Glutamatergic neuron (in vitro differentiated cells): ENCODE measurements at regions not wholly inside any gene's neighbourhood (a gene's known extent, or its start where the extent isn't known, plus 50 kb on each side); places are given as distances from the start of the nearest gene placed in this dataset.
"Not testable (repeated sequence)": the region's sequence is repeated elsewhere in the genome, so short reads cannot be mapped to it uniquely, and the experiment has no call there.

Source experiments
- DNase-seq: peaks from one replicate; pipeline ENCODE4 v3.0.0; 2022
- H3K27ac Mint-ChIP-seq: one replicate; pipeline ENCODE4 v1.8.0; 2020; ENCODE audit warnings: mild to moderate bottlenecking, mixed read lengths, inconsistent platforms; ENCODE audit not compliant: unreplicated experiment
- H3K27me3 Mint-ChIP-seq: one replicate; pipeline ENCODE4 v1.8.0; 2020; ENCODE audit warnings: mild to moderate bottlenecking, moderate library complexity, mixed read lengths, inconsistent platforms; ENCODE audit not compliant: unreplicated experiment
- H3K36me3 Mint-ChIP-seq: one replicate; pipeline ENCODE4 v1.8.0; 2020; ENCODE audit warnings: mild to moderate bottlenecking, mixed read lengths, inconsistent platforms; ENCODE audit not compliant: unreplicated experiment
- H3K4me1 Mint-ChIP-seq: one replicate; pipeline ENCODE4 v1.8.0; 2020; ENCODE audit warnings: mild to moderate bottlenecking, low read depth, mixed read lengths, inconsistent platforms; ENCODE audit not compliant: unreplicated experiment
- H3K4me3 Mint-ChIP-seq: one replicate; pipeline ENCODE4 v1.8.0; 2020; ENCODE audit warnings: mild to moderate bottlenecking, mixed read lengths, inconsistent platforms; ENCODE audit not compliant: unreplicated experiment
- H3K9me3 Mint-ChIP-seq: one replicate; pipeline ENCODE4 v1.8.0; 2020; ENCODE audit warnings: mild to moderate bottlenecking, moderate library complexity, mixed read lengths, inconsistent platforms; ENCODE audit not compliant: unreplicated experiment
- TF ChIP-seq, protein P1 (sequence below): fragments of 200-600 bp; sonication (generic); IDR thresholded peaks from one replicate; pipeline ENCODE4 v1.5.0; 2021; ENCODE audit not compliant: partially characterized antibody, unreplicated experiment

DNA sequence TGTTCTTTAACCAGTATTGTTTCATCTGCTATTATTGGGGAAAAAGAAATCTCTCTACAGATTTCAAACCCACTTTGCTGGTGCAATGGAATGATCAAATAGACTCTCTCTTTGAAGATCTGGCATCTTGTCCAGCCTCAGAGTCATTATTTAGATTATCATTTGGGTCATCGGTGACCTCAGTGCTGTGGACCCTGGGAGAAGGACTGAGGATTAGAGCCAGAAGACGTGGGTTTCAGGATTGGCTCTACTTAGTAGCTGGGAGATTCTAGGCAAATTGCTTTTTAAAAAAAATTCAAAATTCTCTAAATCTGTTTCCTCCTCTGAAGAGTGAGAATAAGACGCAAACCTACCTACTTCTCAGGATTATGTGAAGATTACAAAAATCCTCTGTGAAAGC is 107.6 kb upstream of the CTAGE1 start:
- TF ChIP-seq, protein P1, sequence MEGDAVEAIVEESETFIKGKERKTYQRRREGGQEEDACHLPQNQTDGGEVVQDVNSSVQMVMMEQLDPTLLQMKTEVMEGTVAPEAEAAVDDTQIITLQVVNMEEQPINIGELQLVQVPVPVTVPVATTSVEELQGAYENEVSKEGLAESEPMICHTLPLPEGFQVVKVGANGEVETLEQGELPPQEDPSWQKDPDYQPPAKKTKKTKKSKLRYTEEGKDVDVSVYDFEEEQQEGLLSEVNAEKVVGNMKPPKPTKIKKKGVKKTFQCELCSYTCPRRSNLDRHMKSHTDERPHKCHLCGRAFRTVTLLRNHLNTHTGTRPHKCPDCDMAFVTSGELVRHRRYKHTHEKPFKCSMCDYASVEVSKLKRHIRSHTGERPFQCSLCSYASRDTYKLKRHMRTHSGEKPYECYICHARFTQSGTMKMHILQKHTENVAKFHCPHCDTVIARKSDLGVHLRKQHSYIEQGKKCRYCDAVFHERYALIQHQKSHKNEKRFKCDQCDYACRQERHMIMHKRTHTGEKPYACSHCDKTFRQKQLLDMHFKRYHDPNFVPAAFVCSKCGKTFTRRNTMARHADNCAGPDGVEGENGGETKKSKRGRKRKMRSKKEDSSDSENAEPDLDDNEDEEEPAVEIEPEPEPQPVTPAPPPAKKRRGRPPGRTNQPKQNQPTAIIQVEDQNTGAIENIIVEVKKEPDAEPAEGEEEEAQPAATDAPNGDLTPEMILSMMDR = no peak
- Mint-ChIP-seq H3K36me3 (no peaks in the 10 kb centered on the region), H3K4me3 (no peak overlapping the region), H3K4me1 (peaks cover 2% of the 10 kb centered on the region), H3K27me3 (peaks cover 7% of the 10 kb centered on the region), H3K27ac (no peak overlapping the region), H3K9me3 (peaks cover 2% of the 10 kb centered on the region)
- DNase-seq = no peak

DNA sequence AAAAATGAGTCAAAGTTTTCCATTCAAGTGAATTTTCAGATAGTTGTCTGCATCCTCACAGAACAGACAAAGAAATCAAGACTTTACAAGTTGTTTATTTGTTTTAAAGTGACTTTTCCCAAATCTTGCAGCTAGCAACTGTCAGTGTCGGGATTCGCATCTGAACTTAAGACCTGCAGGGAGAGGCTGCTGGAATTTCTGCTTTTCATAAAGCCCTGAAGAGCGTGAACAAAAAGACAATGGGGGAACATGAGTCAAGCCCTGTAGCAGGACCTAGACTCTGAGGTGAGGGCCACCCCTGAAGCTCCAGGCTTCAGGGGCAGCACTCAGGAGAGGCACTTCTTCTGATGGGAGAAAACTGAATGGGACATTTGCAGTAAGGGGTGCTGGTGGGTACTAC is 108.2 kb upstream of the CTAGE1 start:
- DNase-seq = no peak
- Mint-ChIP-seq H3K27me3 (peaks cover 6% of the 10 kb centered on the region), H3K4me1 (peaks cover 2% of the 10 kb centered on the region), H3K36me3 (no peaks in the 10 kb centered on the region), H3K27ac (no peak overlapping the region), H3K9me3 (peaks cover 2% of the 10 kb centered on the region), H3K4me3 (no peak overlapping the region)
- TF ChIP-seq, protein P1 = no peak

- Mint-ChIP-seq H3K36me3 (no peaks in the 10 kb centered on the region), H3K27me3 (peaks cover 4% of the 10 kb centered on the region), H3K27ac (no peak overlapping the region), H3K4me3 (no peak overlapping the region), H3K9me3 (peaks cover 2% of the 10 kb centered on the region), H3K4me1 (peaks cover 2% of the 10 kb centered on the region)
- TF ChIP-seq, protein P1 = no peak
- DNase-seq = no peak
Measured at GRCh38 chr18:22528291-22528690, 110.6 kb upstream of the CTAGE1 start.

- not testable (repeated sequence) for H3K4me1 Mint-ChIP-seq, H3K27me3 Mint-ChIP-seq, H3K9me3 Mint-ChIP-seq, DNase-seq, H3K27ac Mint-ChIP-seq, H3K4me3 Mint-ChIP-seq, H3K36me3 Mint-ChIP-seq
Measured at GRCh38 chr18:22534706-22535105, 117.0 kb upstream of the CTAGE1 start.

DNA sequence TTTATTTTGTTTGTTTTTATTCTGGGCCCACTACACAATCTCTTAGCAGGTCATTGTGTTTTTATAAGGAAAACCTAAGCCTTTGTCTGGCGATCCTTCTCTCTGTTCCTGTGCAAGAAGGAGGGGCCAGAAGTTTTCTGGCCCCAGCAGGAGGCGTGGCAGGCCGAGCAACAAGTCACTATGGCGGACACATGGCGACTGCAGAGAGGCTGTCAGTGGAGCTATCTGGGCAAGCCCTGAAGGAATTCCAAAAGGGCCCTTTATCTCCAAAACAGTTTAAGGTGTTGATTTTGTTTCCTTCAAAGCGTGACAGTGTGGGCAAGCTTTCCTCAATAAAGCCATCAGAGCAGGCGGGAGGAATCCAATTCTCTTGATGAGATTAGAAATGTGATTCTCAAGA is 118.8 kb upstream of the CTAGE1 start:
- Mint-ChIP-seq H3K9me3 (no peaks in the 10 kb centered on the region), H3K36me3 (no peaks in the 10 kb centered on the region), H3K27ac (no peak overlapping the region), H3K4me3 (no peak overlapping the region), H3K27me3 (no peaks in the 10 kb centered on the region), H3K4me1 (no peaks in the 10 kb centered on the region)
- TF ChIP-seq, protein P1 = no peak
- no peak for DNase-seq

DNA sequence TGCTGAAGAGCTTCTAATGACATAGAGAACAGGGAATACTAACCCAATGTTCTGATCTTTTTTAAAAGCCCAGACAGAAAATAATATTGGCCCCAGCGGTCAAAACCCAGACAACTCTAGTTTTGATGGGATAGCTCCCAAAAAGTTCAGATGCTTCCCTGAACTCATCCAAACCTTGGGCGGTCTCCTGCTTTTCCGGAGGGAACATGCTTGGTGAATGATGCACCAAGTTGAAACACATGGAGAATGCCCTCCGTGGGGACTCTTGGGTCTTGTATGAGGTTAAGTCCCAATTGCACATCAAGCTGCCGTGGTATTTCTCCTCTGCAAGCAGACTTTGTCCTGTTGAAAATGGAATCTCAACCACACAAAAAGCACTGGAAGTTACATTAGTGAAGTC is 120.7 kb upstream of the CTAGE1 start:
- Mint-ChIP-seq H3K4me3 (no peak overlapping the region), H3K27me3 (no peaks in the 10 kb centered on the region), H3K27ac (no peak overlapping the region), H3K4me1 (no peaks in the 10 kb centered on the region), H3K9me3 (no peaks in the 10 kb centered on the region), H3K36me3 (no peaks in the 10 kb centered on the region)
- TF ChIP-seq, protein P1 = no peak
- no peak for DNase-seq
